GM12892 (cell line): ENCODE measurements at regions not wholly inside any gene's neighbourhood (a gene's known extent, or its start where the extent isn't known, plus 50 kb on each side); places are given as distances from the start of the nearest gene placed in this dataset.
"Not testable (repeated sequence)": the region's sequence is repeated elsewhere in the genome, so short reads cannot be mapped to it uniquely, and the experiment has no call there.

Experiments
- DNase-seq: peaks from one replicate; pipeline ENCODE4 v3.0.0; 2011; ENCODE audit not compliant: insufficient read length
- FAIRE-seq: peaks from 2 replicates; lab custom pipeline; 2011; peaks lifted over from hg19 to GRCh38; lab: Jason Lieb, UNC
- POLR2A ChIP-seq: IDR thresholded peaks from 2 replicates; pipeline ENCODE4 v1.6.1; 2011; ENCODE audit warnings: low read depth, low read length, control low read depth
- POLR2AphosphoS5 ChIP-seq: IDR thresholded peaks from 2 replicates; pipeline ENCODE4 v1.6.1; 2011; ENCODE audit warnings: low read depth, low read length, control low read depth
- TAF1 ChIP-seq: IDR thresholded peaks from 2 replicates; pipeline ENCODE4 v1.6.1; 2011; ENCODE audit warnings: low read depth, mild to moderate bottlenecking, control low read depth, low read length, borderline replicate concordance

GRCh38 chr6:74282143-74282689 lies 586.2 kb downstream of the CD109 start:
- DNase-seq (no peak), FAIRE-seq (no peak)
- no peak for TF ChIP-seq TAF1
- no peak for TF ChIP-seq POLR2A
- no peak for TF ChIP-seq POLR2AphosphoS5

DNA sequence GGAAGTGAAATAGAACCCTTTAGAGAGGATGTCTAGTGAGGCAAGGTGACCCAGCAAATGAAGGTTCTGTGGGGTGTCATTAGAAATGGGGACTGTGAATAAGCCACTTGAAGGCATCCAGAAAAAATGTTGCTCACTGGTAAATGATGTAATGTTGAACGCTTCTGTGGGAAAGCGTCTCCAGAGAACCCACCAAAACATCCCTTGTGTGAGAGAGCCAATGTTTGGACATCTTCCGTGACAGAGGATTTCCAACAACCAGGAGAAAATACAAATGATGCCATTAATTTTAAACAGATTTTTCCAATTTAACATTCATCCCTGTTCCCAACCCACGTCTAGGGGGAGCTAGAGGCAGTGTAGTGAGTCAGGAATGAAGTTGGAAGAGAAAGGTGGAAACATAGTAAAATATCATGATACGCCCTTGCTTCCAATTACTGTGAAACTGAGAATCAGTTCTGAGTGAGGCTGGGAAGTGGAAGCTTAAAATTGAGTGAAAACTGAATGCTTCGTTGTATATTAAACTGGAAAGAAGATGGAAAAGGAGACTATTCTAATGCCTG lies 584.2 kb downstream of the CD109 start:
- DNase-seq: no peak
- FAIRE-seq: no peak
- TF ChIP-seq TAF1 (no peak), POLR2AphosphoS5 (no peak), POLR2A (no peak)

DNA sequence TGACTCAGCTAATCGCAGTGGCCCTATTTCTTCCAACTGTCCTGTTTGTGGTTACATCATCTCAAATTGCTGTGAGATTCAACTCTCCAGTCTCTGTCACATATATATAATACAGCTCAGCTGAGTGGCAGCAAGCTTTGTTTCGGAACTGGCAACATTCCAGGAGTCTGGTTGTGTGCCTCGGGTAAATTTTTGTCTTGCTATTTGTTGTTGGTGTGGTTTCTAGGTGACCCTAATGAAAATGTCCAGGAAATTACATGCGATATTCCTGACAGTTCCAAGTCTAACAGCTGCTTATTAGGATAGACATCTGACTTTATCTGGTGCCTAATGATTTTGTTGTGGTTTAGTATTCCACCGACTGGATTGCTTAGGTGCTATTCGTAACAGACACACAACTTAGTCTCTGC lies 581.8 kb downstream of the CD109 start:
- TF ChIP-seq POLR2A (no peak), POLR2AphosphoS5 (no peak), TAF1 (no peak)
- DNase-seq: no peak
- FAIRE-seq: no peak

DNA sequence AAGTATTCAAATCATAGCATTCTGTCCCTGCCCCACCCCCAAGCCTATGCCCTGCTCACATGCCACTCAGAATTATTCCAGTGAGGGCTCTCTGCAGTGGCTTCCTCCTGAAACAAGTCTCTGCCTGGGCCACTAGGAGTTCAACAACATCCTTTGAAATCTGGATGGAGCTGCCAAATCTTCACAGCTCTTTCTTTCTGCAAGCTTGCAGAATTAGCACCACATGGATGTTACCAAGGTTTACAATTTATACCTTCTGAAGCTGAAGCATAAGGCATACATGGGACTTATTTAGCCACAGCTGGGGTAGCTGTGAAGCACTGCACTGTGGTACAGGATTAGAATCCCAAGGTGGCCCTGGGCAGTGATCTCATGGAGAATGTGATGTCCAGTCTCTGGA lies 577.5 kb downstream of the CD109 start:
- TF ChIP-seq POLR2AphosphoS5 (no peak), POLR2A (no peak), TAF1 (no peak)
- no peak for DNase-seq
- no peak for FAIRE-seq

DNA sequence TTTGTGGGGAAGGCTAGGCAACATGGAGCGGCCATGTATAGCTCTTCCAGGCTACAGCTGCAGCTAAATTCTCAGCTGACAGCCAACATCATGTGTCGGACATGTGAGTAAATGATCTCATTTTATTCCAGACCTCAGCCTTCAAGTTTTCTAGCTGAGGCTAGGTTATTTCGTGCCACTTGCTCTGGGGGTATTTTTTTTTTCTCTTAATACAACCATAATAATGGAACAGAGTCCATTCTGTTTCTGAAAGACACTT lies 573.5 kb downstream of the CD109 start:
- no peak for FAIRE-seq
- DNase-seq: no peak
- no peak for TF ChIP-seq POLR2A

DNA sequence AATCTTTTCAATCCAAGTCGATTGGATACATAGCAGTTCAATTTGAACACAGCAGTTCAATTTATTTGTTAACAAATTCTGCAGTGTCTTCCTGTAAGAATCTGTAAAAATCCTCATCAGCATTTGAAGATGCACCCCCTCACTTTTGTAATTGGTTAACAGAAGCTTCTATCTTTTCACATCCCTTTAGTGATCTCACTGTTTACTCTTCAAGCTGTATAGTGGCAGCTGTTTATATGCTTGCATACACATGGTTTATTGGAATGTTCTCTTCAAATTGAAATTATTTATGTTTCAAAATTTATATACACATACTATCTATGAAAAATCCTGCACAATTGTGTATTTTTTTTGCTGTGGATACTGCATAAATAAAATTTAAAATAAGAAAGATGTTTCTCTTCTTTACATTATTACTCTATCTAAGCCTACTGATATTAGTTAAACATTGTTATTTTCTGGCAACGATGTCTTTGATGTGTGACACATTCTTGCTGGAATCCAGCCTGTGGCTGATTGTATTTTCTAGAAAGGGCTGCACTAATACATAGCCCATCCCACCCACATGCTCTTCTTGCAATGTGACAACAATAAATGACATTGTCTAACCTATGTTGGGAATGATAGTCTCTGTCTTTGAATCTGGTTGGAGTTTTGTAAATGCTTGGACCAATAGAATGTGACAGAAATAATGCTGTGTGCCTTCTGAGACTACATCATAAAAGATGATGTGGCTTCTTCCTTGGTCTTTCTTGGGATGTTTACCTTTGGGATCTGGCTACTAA lies 573.0 kb downstream of the CD109 start:
- DNase-seq: no peak
- no peak for TF ChIP-seq POLR2A
- FAIRE-seq: no peak

DNA sequence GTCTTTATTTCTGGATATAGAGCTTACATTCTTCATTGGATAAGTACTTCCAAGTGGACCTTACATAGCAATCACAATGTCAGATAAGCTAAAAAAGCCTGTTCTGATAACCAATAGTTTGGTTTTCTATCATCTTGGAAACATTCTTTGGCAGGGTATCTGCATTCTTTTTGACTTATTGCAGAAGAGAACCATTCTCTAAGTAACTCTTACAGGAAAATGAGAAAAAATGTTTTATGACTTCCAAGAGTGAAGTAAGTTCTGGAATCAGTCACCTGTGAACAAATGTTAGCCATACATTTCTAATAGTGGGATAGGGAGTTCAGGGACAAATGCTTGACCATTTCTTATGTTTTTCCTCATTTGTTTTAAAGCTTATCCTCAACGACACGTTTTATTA lies 564.0 kb downstream of the CD109 start:
- TF ChIP-seq POLR2A (no peak), POLR2AphosphoS5 (no peak), TAF1 (no peak)

GRCh38 chr6:74256781-74257180 lies 560.8 kb downstream of the CD109 start:
- TF ChIP-seq POLR2AphosphoS5: no peak
- no peak for TF ChIP-seq POLR2A
- TF ChIP-seq TAF1: no peak
- DNase-seq (no peak), FAIRE-seq (no peak)

More for the DNA sequence above, 564.0 kb downstream of the CD109 start:
- DNase-seq: no peak
- no peak for FAIRE-seq

GRCh38 chr6:74256381-74256780 lies 560.4 kb downstream of the CD109 start:
- no peak for FAIRE-seq
- TF ChIP-seq POLR2AphosphoS5 (no peak), TAF1 (no peak), POLR2A (no peak)
- DNase-seq: no peak

GRCh38 chr6:74255007-74255406 lies 559.0 kb downstream of the CD109 start:
- DNase-seq, FAIRE-seq: not testable (repeated sequence)

- DNase-seq, FAIRE-seq: not testable (repeated sequence)
Observed at GRCh38 chr6:74254147-74254546, 558.1 kb downstream of the CD109 start.

DNA sequence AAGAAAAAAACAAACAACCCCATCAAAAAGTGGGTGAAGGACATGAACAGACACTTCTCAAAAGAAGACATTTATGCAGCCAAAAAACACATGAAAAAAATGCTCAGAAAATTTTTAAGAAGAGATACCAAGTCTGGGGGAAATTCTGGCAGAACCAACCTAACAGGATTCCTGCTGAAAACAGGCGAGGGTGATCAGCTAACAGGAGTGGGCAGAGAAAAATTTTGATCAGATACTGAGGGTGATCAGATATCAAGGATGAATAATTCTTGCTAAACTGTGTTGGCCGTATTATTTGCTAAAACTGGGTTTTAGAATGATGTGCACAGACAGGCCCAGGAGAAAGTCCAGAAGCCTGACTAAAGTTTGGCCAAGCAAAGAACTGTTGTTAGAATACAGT lies 557.3 kb downstream of the CD109 start:
- TF ChIP-seq TAF1: no peak
- no peak for TF ChIP-seq POLR2AphosphoS5
- TF ChIP-seq POLR2A: no peak
- FAIRE-seq (no peak), DNase-seq (no peak)
